ENCODE measurements at regions not wholly inside any gene's neighbourhood (a gene's known extent, or its start where the extent isn't known, plus 50 kb on each side); places are given as distances from the start of the nearest gene placed in this dataset.

GRCh38 chr14:27056586-27056985 is 458.8 kb upstream of the NOVA1 start:
- Histone ChIP-seq H3K4me1 (ENCODE audit: insufficient read depth) (no peaks in the 10 kb centered on the region), H3K36me3 (ENCODE audit: insufficient read depth) (no peaks in the 10 kb centered on the region), H3K4me3 (ENCODE audit: low read depth, low read length) (no peak overlapping the region), H3K27ac (ENCODE audit: low read depth) (no peak overlapping the region)
- 61% methylated on average over 1 of the region's 1 CpG for WGBS
- no peak for DNase-seq (ENCODE audit: extremely low spot score)

GRCh38 chr14:27061299-27061698 is 463.5 kb upstream of the NOVA1 start:
- DNase-seq (ENCODE audit: extremely low spot score) = no peak
- Histone ChIP-seq H3K36me3 (ENCODE audit: insufficient read depth) (no peaks in the 10 kb centered on the region), H3K4me1 (ENCODE audit: insufficient read depth) (no peaks in the 10 kb centered on the region), H3K27ac (ENCODE audit: low read depth) (no peak overlapping the region), H3K4me3 (ENCODE audit: low read depth, low read length) (no peak overlapping the region)
- WGBS = 82% methylated on average over 2 of the region's 2 CpGs

GRCh38 chr14:27063959-27064358 is 466.1 kb upstream of the NOVA1 start:
- no peaks in the 10 kb centered on the region for H3K36me3 ChIP-seq (ENCODE audit: insufficient read depth)
- DNase-seq (ENCODE audit: extremely low spot score) = no peak
- H3K4me1 ChIP-seq (ENCODE audit: insufficient read depth) = no peaks in the 10 kb centered on the region

GRCh38 chr14:27065886-27066285 is 468.1 kb upstream of the NOVA1 start:
- no peak overlapping the region for H3K27ac ChIP-seq (ENCODE audit: low read depth)
- no peak overlapping the region for H3K4me3 ChIP-seq (ENCODE audit: low read depth, low read length)
- H3K36me3 ChIP-seq (ENCODE audit: insufficient read depth) = no peaks in the 10 kb centered on the region
- H3K4me1 ChIP-seq (ENCODE audit: insufficient read depth) = no peaks in the 10 kb centered on the region
- no peak for DNase-seq (ENCODE audit: extremely low spot score)
- WGBS = 33% methylated on average over 2 of the region's 2 CpGs

More at GRCh38 chr14:27063959-27064358, 466.1 kb upstream of the NOVA1 start:
- H3K4me3 ChIP-seq (ENCODE audit: low read depth, low read length) = no peak overlapping the region
- H3K27ac ChIP-seq (ENCODE audit: low read depth) = no peak overlapping the region

GRCh38 chr14:27067961-27068360 is 470.1 kb upstream of the NOVA1 start:
- no peaks in the 10 kb centered on the region for H3K36me3 ChIP-seq (ENCODE audit: insufficient read depth)
- WGBS = 88% methylated on average over 2 of the region's 2 CpGs
- DNase-seq (ENCODE audit: extremely low spot score) = no peak
- H3K4me1 ChIP-seq (ENCODE audit: insufficient read depth) = no peaks in the 10 kb centered on the region
- H3K4me3 ChIP-seq (ENCODE audit: low read depth, low read length) = no peak overlapping the region
- H3K27ac ChIP-seq (ENCODE audit: low read depth) = no peak overlapping the region

- Histone ChIP-seq H3K4me1 (ENCODE audit: insufficient read depth) (no peaks in the 10 kb centered on the region), H3K4me3 (ENCODE audit: low read depth, low read length) (no peak overlapping the region), H3K36me3 (ENCODE audit: insufficient read depth) (no peaks in the 10 kb centered on the region), H3K27ac (ENCODE audit: low read depth) (no peak overlapping the region)
- whole genome bisulfite sequencing = 70% methylated on average over 5 of the region's 5 CpGs
- DNase-seq (ENCODE audit: extremely low spot score) = no peak
Observed at GRCh38 chr14:27072589-27072988, 474.8 kb upstream of the NOVA1 start.

GRCh38 chr14:27075503-27075902 is 477.7 kb upstream of the NOVA1 start:
- DNase-seq (ENCODE audit: extremely low spot score) = no peak
- H3K4me1 ChIP-seq (ENCODE audit: insufficient read depth) = no peaks in the 10 kb centered on the region
- H3K4me3 ChIP-seq (ENCODE audit: low read depth, low read length) = no peak overlapping the region
- no peak overlapping the region for H3K27ac ChIP-seq (ENCODE audit: low read depth)
- no peaks in the 10 kb centered on the region for H3K36me3 ChIP-seq (ENCODE audit: insufficient read depth)
- WGBS = 88% methylated on average over 1 of the region's 1 CpG

- no peaks in the 10 kb centered on the region for H3K4me1 ChIP-seq (ENCODE audit: insufficient read depth)
- H3K4me3 ChIP-seq (ENCODE audit: low read depth, low read length) = no peak overlapping the region
- no peak overlapping the region for H3K27ac ChIP-seq (ENCODE audit: low read depth)
- WGBS = 72% methylated on average over 1 of the region's 1 CpG
- H3K36me3 ChIP-seq (ENCODE audit: insufficient read depth) = no peaks in the 10 kb centered on the region
- no peak for DNase-seq (ENCODE audit: extremely low spot score)
Observed at GRCh38 chr14:27077214-27077613, 479.4 kb upstream of the NOVA1 start.

- WGBS = 42% methylated on average over 2 of the region's 2 CpGs
- H3K4me1 ChIP-seq (ENCODE audit: insufficient read depth) = no peaks in the 10 kb centered on the region
- no peaks in the 10 kb centered on the region for H3K36me3 ChIP-seq (ENCODE audit: insufficient read depth)
- no peak for DNase-seq (ENCODE audit: extremely low spot score)
- no peak overlapping the region for H3K27ac ChIP-seq (ENCODE audit: low read depth)
- no peak overlapping the region for H3K4me3 ChIP-seq (ENCODE audit: low read depth, low read length)
Observed at GRCh38 chr14:27077710-27078109, 479.9 kb upstream of the NOVA1 start.

- Histone ChIP-seq H3K4me3 (ENCODE audit: low read depth, low read length) (no peak overlapping the region), H3K27ac (ENCODE audit: low read depth) (no peak overlapping the region), H3K36me3 (ENCODE audit: insufficient read depth) (no peaks in the 10 kb centered on the region), H3K4me1 (ENCODE audit: insufficient read depth) (no peaks in the 10 kb centered on the region)
- no peak for DNase-seq (ENCODE audit: extremely low spot score)
- WGBS = 81% methylated on average over 4 of the region's 4 CpGs
Observed at GRCh38 chr14:27078191-27078590, 480.4 kb upstream of the NOVA1 start.

GRCh38 chr14:27079716-27080115 is 481.9 kb upstream of the NOVA1 start:
- H3K4me3 ChIP-seq (ENCODE audit: low read depth, low read length) = no peak overlapping the region
- 87% methylated on average over 1 of the region's 1 CpG for WGBS
- no peak overlapping the region for H3K27ac ChIP-seq (ENCODE audit: low read depth)
- no peaks in the 10 kb centered on the region for H3K4me1 ChIP-seq (ENCODE audit: insufficient read depth)
- no peak for DNase-seq (ENCODE audit: extremely low spot score)
- H3K36me3 ChIP-seq (ENCODE audit: insufficient read depth) = no peaks in the 10 kb centered on the region

GRCh38 chr14:27085500-27085899 is 487.7 kb upstream of the NOVA1 start:
- H3K27ac ChIP-seq (ENCODE audit: low read depth) = no peak overlapping the region
- H3K36me3 ChIP-seq (ENCODE audit: insufficient read depth) = no peaks in the 10 kb centered on the region
- H3K4me1 ChIP-seq (ENCODE audit: insufficient read depth) = no peaks in the 10 kb centered on the region
- DNase-seq (ENCODE audit: extremely low spot score) = no peak
- WGBS = 56% methylated on average over 3 of the region's 3 CpGs
- no peak overlapping the region for H3K4me3 ChIP-seq (ENCODE audit: low read depth, low read length)

GRCh38 chr14:27090716-27091115 is 492.9 kb upstream of the NOVA1 start:
- H3K4me3 ChIP-seq (ENCODE audit: low read depth, low read length) = no peak overlapping the region
- H3K27ac ChIP-seq (ENCODE audit: low read depth) = no peak overlapping the region
- no peak for DNase-seq (ENCODE audit: extremely low spot score)
- WGBS = 81% methylated on average over 3 of the region's 3 CpGs
- no peaks in the 10 kb centered on the region for H3K4me1 ChIP-seq (ENCODE audit: insufficient read depth)
- no peaks in the 10 kb centered on the region for H3K36me3 ChIP-seq (ENCODE audit: insufficient read depth)

GRCh38 chr14:27091973-27092372 is 494.1 kb upstream of the NOVA1 start:
- no peak overlapping the region for H3K4me3 ChIP-seq (ENCODE audit: low read depth, low read length)
- WGBS = 49% methylated on average over 5 of the region's 5 CpGs
- no peak for DNase-seq (ENCODE audit: extremely low spot score)
- H3K4me1 ChIP-seq (ENCODE audit: insufficient read depth) = no peaks in the 10 kb centered on the region
- H3K27ac ChIP-seq (ENCODE audit: low read depth) = no peak overlapping the region
- H3K36me3 ChIP-seq (ENCODE audit: insufficient read depth) = no peaks in the 10 kb centered on the region

GRCh38 chr14:27096091-27096490 is 498.3 kb upstream of the NOVA1 start:
- 79% methylated on average over 4 of the region's 4 CpGs for WGBS
- Histone ChIP-seq H3K27ac (ENCODE audit: low read depth) (no peak overlapping the region), H3K4me1 (ENCODE audit: insufficient read depth) (no peaks in the 10 kb centered on the region)

More at GRCh38 chr14:27096091-27096490, 498.3 kb upstream of the NOVA1 start:
- Histone ChIP-seq H3K4me3 (ENCODE audit: low read depth, low read length) (no peak overlapping the region), H3K36me3 (ENCODE audit: insufficient read depth) (no peaks in the 10 kb centered on the region)
- DNase-seq (ENCODE audit: extremely low spot score) = no peak

Data from urinary bladder (tissue), 3 donors.